GM23338 (cell line): ENCODE measurements at regions not wholly inside any gene's neighbourhood (a gene's known extent, or its start where the extent isn't known, plus 50 kb on each side); places are given as distances from the start of the nearest gene placed in this dataset.

Experiments
- ATAC-seq: fragments of 200-7000 bp; cut with Tn5 transposase; 3 replicates; pipeline ENCODE4 v1.9.1; 2020
- DNase-seq: peaks from one replicate; pipeline ENCODE4 v3.0.0-alpha.2; 2015; ENCODE audit warnings: low spot score
- H2AFZ ChIP-seq: fragments of 200-600 bp; sonication (generic); 2 replicates; pipeline ENCODE4 v1.8.0; 2016; ENCODE audit warnings: antibody characterized with exemption, mild to moderate bottlenecking, moderate library complexity
- H3F3A ChIP-seq: fragments of 200-600 bp; sonication (generic); replicated peaks from 2 replicates; pipeline ENCODE4 v1.8.0; 2017; ENCODE audit warnings: antibody characterized with exemption, mixed run types, low read depth
- H3K27ac ChIP-seq: fragments of 200-600 bp; sonication (generic); 2 replicates; pipeline ENCODE4 v1.6.1; 2016; ENCODE audit warnings: low read depth
- H3K27me3 ChIP-seq: fragments of 200-600 bp; sonication (generic); 2 replicates; pipeline ENCODE4 v1.8.0; 2016; ENCODE audit warnings: mild to moderate bottlenecking, mixed run types, moderate library complexity; ENCODE audit not compliant: insufficient read depth
- H3K36me3 ChIP-seq: fragments of 200-600 bp; sonication (generic); 2 replicates; pipeline ENCODE4 v1.8.0; 2016; ENCODE audit warnings: mild to moderate bottlenecking; ENCODE audit not compliant: insufficient read depth
- H3K4me1 ChIP-seq: fragments of 200-600 bp; sonication (generic); 2 replicates; pipeline ENCODE4 v1.8.0; 2016; ENCODE audit warnings: mild to moderate bottlenecking, moderate library complexity; ENCODE audit not compliant: insufficient read depth
- H3K4me2 ChIP-seq: fragments of 200-600 bp; sonication (generic); 2 replicates; pipeline ENCODE4 v1.7.1; 2017; ENCODE audit warnings: mixed run types
- H3K4me3 ChIP-seq: fragments of 200-600 bp; sonication (generic); 2 replicates; pipeline ENCODE4 v1.6.1; 2016; ENCODE audit warnings: mixed run types
- H3K79me2 ChIP-seq: fragments of 200-600 bp; sonication (generic); replicated peaks from 2 replicates; pipeline ENCODE4 v1.8.0; 2017; ENCODE audit warnings: mild to moderate bottlenecking; ENCODE audit not compliant: insufficient read depth
- H3K9me2 ChIP-seq: fragments of 200-600 bp; sonication (generic); 2 replicates; pipeline ENCODE4 v1.8.0; 2017; ENCODE audit not compliant: insufficient read depth
- H4K20me1 ChIP-seq: fragments of 200-600 bp; sonication (generic); replicated peaks from 2 replicates; pipeline ENCODE4 v1.8.0; 2017; ENCODE audit warnings: mild to moderate bottlenecking; ENCODE audit not compliant: insufficient read depth
- H3K27ac Mint-ChIP-seq: 2 replicates; pipeline ENCODE4 v1.8.0; 2020; ENCODE audit warnings: inconsistent platforms, mild to moderate bottlenecking, moderate library complexity, mixed read lengths
- H3K27me3 Mint-ChIP-seq: 3 replicates; pipeline ENCODE4 v1.8.0; 2022; ENCODE audit warnings: low read depth, mild to moderate bottlenecking, moderate library complexity, mixed read lengths, inconsistent platforms; ENCODE audit not compliant: insufficient read depth, poor library complexity
- H3K36me3 Mint-ChIP-seq: 3 replicates; pipeline ENCODE4 v1.8.0; 2021; ENCODE audit warnings: low read depth, mild to moderate bottlenecking, inconsistent platforms, moderate library complexity, mixed read lengths
- H3K4me1 Mint-ChIP-seq: 3 replicates; pipeline ENCODE4 v1.8.0; 2020; ENCODE audit warnings: mild to moderate bottlenecking, inconsistent platforms, mixed read lengths
- H3K4me3 Mint-ChIP-seq: 3 replicates; pipeline ENCODE4 v1.8.0; 2021; ENCODE audit warnings: moderate library complexity, mild to moderate bottlenecking, inconsistent platforms, mixed read lengths
- H3K9me3 Mint-ChIP-seq: 3 replicates; pipeline ENCODE4 v1.8.0; 2020; ENCODE audit warnings: moderate library complexity, mild to moderate bottlenecking, inconsistent platforms, mixed read lengths
- CREB1 ChIP-seq: fragments of 250-450 bp; sonication (Bioruptor Pico); IDR thresholded peaks from 2 replicates; pipeline ENCODE4 v1.5.0; 2020; ENCODE audit warnings: low read depth, mild to moderate bottlenecking, moderate library complexity
- EZH2phosphoT487 ChIP-seq: fragments of 200-600 bp; sonication (generic); IDR thresholded peaks from one replicate; pipeline ENCODE4 v1.8.1; 2018; ENCODE audit warnings: antibody characterized with exemption; ENCODE audit not compliant: unreplicated experiment
- NANOG ChIP-seq: IDR thresholded peaks from 2 replicates; pipeline ENCODE4 v1.6.1; 2016; ENCODE audit warnings: antibody characterized with exemption, borderline replicate concordance
- POLR2AphosphoS5 ChIP-seq: IDR thresholded peaks from 2 replicates; pipeline ENCODE4 v1.6.1; 2016; ENCODE audit warnings: antibody characterized with exemption, low read depth
- REST ChIP-seq: IDR thresholded peaks from one replicate; pipeline ENCODE4 v1.6.1; 2018; ENCODE audit warnings: antibody characterized with exemption; ENCODE audit not compliant: unreplicated experiment
- ZNF331 ChIP-seq: fragments of 250-450 bp; sonication (Bioruptor Pico); IDR thresholded peaks from 2 replicates; pipeline ENCODE4 v1.5.0; 2020; ENCODE audit warnings: low read depth, mild to moderate bottlenecking, moderate library complexity
- ZNF462 ChIP-seq: fragments of 250-450 bp; sonication (Bioruptor Pico); IDR thresholded peaks from 2 replicates; pipeline ENCODE4 v1.5.0; 2020; ENCODE audit warnings: mild to moderate bottlenecking, moderate library complexity
- TF ChIP-seq, protein P1 (sequence below): IDR thresholded peaks from 2 replicates; pipeline ENCODE4 v1.6.1; 2016; ENCODE audit warnings: antibody characterized with exemption
- TF ChIP-seq, protein P2 (sequence below), 2 experiments: fragments of 200-600 bp in 1 of 2; sonication (generic) in 1 of 2; conservative IDR thresholded peaks; 2 replicates each; pipeline versions ENCODE4 v1.5.1 to v1.6.1; 2016 to 2017; ENCODE audit warnings: antibody characterized with exemption in 2 of 2, low read depth in 2 of 2, mild to moderate bottlenecking in 2 of 2, moderate library complexity in 1 of 2

DNA sequence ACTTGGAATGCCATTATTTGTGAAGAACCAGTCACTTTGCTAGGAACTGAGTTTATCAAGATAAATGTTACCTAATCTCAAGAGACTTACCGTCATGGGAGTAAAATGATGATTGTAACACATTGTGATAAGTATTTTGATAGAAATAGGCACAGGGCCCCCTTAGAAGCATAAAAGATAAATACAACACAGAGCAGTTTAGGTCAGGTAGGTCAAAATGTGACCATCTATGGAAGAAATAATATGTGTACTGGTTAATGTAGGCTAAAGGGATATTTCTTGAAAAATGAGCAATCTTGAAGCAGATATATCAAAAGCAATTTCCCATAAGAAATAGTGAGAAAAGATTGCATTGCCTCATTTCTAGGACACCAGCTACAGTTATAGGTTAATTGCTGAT is 1386.8 kb upstream of the ADGRL2 start (continued):
- TF ChIP-seq, protein P1, sequence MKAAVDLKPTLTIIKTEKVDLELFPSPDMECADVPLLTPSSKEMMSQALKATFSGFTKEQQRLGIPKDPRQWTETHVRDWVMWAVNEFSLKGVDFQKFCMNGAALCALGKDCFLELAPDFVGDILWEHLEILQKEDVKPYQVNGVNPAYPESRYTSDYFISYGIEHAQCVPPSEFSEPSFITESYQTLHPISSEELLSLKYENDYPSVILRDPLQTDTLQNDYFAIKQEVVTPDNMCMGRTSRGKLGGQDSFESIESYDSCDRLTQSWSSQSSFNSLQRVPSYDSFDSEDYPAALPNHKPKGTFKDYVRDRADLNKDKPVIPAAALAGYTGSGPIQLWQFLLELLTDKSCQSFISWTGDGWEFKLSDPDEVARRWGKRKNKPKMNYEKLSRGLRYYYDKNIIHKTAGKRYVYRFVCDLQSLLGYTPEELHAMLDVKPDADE: no peak
- TF ChIP-seq NANOG (no peak), REST (no peak), POLR2AphosphoS5 (no peak)
- TF ChIP-seq, protein P2, sequence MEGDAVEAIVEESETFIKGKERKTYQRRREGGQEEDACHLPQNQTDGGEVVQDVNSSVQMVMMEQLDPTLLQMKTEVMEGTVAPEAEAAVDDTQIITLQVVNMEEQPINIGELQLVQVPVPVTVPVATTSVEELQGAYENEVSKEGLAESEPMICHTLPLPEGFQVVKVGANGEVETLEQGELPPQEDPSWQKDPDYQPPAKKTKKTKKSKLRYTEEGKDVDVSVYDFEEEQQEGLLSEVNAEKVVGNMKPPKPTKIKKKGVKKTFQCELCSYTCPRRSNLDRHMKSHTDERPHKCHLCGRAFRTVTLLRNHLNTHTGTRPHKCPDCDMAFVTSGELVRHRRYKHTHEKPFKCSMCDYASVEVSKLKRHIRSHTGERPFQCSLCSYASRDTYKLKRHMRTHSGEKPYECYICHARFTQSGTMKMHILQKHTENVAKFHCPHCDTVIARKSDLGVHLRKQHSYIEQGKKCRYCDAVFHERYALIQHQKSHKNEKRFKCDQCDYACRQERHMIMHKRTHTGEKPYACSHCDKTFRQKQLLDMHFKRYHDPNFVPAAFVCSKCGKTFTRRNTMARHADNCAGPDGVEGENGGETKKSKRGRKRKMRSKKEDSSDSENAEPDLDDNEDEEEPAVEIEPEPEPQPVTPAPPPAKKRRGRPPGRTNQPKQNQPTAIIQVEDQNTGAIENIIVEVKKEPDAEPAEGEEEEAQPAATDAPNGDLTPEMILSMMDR (conservative IDR thresholded peaks at IDR 0.05; ENCODE audit: low read depth in 2 of 2): no peak

GRCh38 chr1:80410233-80410632 is 1390.5 kb upstream of the ADGRL2 start:
- Histone ChIP-seq H3K4me1 (no peaks in the 10 kb centered on the region), H4K20me1 (no peaks in the 10 kb centered on the region), H3K9me2 (0 out of 2 replicates have a peak, but pooled peaks cover 3% of the 10 kb centered on the region), H3K27me3 (no peaks in the 10 kb centered on the region), H3K27ac (no peak overlapping the region), H3K4me3 (no peak overlapping the region), H2AFZ (no peak overlapping the region), H3F3A (no peaks in the 10 kb centered on the region), H3K4me2 (no peak overlapping the region), H3K79me2 (no peaks in the 10 kb centered on the region), H3K36me3 (no peaks in the 10 kb centered on the region)
- Mint-ChIP-seq H3K9me3 (peaks cover 2% of the 10 kb centered on the region; the same call in 1 of the 3 replicates), H3K27ac (no peak overlapping the region), H3K36me3 (no peaks in the 10 kb centered on the region), H3K4me1 (no peaks in the 10 kb centered on the region), H3K27me3 (no peaks in the 10 kb centered on the region), H3K4me3 (no peak overlapping the region)
- DNase-seq (no peak), ATAC-seq (no peak)
- TF ChIP-seq CREB1 (CRISPR knock-in tag) (no peak), ZNF331 (CRISPR knock-in tag) (no peak), ZNF462 (no peak), EZH2phosphoT487 (no peak)
- TF ChIP-seq, protein P2 (conservative IDR thresholded peaks at IDR 0.05; ENCODE audit: low read depth in 2 of 2): no peak
